ENCODE measurements at regions not wholly inside any gene's neighbourhood (a gene's known extent, or its start where the extent isn't known, plus 50 kb on each side); places are given as distances from the start of the nearest gene placed in this dataset.

DNA sequence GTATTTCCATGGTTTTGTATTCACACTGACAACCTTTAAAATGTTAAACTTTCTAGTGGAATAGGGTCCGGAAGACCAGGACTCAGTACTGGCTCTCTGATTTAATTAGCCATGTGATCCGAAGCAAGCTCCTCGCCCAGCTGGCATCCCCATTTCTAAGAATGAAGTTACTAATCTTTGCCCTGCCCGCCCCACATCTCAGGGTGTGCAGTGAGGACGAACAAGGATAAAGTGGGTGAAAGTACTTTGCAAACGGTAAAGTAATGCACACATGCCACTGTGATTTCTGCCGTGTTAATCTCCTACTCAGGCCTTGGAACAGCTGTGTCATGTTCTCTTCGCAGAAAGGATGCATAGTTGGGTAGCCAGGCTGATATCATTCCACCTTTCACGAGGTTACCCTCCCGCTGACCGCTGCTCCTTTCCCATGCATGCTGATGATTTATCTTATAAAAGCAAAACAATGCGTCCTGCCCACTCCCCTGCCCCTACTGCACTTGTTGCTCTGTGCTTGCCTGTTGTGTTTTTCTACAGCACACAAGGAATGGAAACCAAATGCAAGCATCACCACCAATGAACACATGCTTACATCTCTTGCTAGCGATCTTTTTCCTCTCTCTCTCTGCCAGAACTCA, 539.0 kb downstream of the EFNB2 start:
- TF ChIP-seq POLR2A (IDR thresholded peaks at IDR 0.05): no peak
- TF ChIP-seq, protein P1, sequence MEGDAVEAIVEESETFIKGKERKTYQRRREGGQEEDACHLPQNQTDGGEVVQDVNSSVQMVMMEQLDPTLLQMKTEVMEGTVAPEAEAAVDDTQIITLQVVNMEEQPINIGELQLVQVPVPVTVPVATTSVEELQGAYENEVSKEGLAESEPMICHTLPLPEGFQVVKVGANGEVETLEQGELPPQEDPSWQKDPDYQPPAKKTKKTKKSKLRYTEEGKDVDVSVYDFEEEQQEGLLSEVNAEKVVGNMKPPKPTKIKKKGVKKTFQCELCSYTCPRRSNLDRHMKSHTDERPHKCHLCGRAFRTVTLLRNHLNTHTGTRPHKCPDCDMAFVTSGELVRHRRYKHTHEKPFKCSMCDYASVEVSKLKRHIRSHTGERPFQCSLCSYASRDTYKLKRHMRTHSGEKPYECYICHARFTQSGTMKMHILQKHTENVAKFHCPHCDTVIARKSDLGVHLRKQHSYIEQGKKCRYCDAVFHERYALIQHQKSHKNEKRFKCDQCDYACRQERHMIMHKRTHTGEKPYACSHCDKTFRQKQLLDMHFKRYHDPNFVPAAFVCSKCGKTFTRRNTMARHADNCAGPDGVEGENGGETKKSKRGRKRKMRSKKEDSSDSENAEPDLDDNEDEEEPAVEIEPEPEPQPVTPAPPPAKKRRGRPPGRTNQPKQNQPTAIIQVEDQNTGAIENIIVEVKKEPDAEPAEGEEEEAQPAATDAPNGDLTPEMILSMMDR (IDR thresholded peaks at IDR 0.05): no peak
